GM12891 (cell line): ENCODE measurements at regions not wholly inside any gene's neighbourhood (a gene's known extent, or its start where the extent isn't known, plus 50 kb on each side); places are given as distances from the start of the nearest gene placed in this dataset.

Source experiments
- DNase-seq: peaks from one replicate; pipeline ENCODE4 v3.0.0; 2011; ENCODE audit warnings: low spot score; ENCODE audit not compliant: insufficient read length
- FAIRE-seq: peaks from 2 replicates; lab custom pipeline; 2011; peaks lifted over from hg19 to GRCh38; lab: Jason Lieb, UNC
- PAX5 ChIP-seq: IDR thresholded peaks from 2 replicates; pipeline ENCODE4 v1.6.1; 2011; ENCODE audit warnings: low read length, moderate library complexity, mild to moderate bottlenecking; ENCODE audit not compliant: insufficient read depth, severe bottlenecking
- POLR2A ChIP-seq: IDR thresholded peaks from 2 replicates; pipeline ENCODE4 v1.6.1; 2011; ENCODE audit warnings: low read depth, low read length, control low read depth
- POLR2AphosphoS5 ChIP-seq: IDR thresholded peaks from 2 replicates; pipeline ENCODE4 v1.6.1; 2011; ENCODE audit warnings: low read depth, low read length, control low read depth
- POU2F2 ChIP-seq: IDR thresholded peaks from 2 replicates; pipeline ENCODE4 v1.6.1; 2011; ENCODE audit warnings: low read depth, mild to moderate bottlenecking, control low read depth, low read length, moderate library complexity
- SPI1 ChIP-seq: IDR thresholded peaks from 2 replicates; pipeline ENCODE4 v1.6.1; 2011; ENCODE audit warnings: low read depth, low read length, control low read depth
- TAF1 ChIP-seq: IDR thresholded peaks from 2 replicates; pipeline ENCODE4 v1.6.1; 2011; ENCODE audit warnings: low read depth, low read length, control low read depth

DNA sequence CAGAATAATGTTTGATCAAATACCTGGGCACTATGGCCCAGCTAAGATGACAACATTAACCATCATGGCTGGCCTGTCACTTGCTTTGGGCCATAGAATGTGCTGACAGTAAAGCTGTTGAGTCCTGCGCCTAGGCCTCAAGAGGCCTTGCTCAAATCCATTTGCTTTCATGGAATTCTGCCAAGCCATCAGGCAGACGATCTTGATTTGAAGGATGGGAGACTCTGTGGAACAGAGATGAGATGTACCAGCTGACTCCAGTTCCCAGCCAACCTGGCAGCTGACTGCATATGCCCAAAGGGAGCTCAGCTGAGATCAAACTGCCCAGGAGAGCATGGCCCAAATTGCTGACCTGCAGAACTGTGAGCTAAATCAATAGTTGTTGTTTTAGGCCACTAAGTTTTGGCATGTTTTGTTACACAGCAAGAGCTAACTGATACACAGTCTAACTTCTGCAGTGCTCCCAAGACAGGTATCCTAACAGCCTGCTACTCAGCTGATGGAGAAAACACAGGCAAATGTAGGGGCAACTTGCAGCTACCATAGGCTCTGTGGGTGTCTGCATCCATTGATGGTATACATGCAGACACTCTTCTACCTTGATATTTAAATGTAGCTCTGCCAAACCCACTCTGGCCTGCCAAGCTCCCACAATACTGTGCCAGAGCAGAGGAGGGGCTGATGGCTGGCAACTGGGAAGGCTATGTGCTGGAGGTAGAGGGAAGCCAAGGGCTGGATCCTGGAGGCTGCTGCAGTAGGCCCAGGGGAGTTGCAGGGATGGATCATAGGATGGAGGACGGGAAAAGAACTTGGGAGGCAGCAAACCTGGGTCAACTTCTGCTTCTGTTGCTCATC lies 55.2 kb upstream of the RNF24 start:
- FAIRE-seq: no peak
- no peak for DNase-seq
- no peak for TF ChIP-seq POLR2AphosphoS5

DNA sequence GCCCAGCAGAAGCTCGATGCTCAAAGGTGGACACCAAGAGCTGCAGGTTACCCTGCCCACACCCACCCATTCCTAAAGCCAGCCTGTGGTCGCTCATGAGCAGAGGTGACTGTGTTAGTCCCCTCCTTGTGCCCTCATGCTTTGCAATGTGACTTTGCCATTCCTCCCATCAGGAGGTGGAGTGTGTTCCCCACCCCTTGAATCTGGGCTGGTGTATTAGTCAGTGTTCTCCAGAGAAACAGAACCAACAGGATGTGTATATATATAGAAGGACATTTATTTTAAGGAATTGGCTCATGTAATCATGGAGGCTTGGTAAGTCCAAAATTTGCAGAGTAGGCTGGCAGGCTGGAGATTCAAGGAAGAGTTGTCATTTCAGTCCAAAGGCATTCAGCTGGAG lies 54.4 kb upstream of the RNF24 start:
- DNase-seq: no peak
- TF ChIP-seq PAX5 (no peak), POLR2A (no peak), SPI1 (no peak), POLR2AphosphoS5 (no peak), POU2F2 (no peak), TAF1 (no peak)
- no peak for FAIRE-seq

DNA sequence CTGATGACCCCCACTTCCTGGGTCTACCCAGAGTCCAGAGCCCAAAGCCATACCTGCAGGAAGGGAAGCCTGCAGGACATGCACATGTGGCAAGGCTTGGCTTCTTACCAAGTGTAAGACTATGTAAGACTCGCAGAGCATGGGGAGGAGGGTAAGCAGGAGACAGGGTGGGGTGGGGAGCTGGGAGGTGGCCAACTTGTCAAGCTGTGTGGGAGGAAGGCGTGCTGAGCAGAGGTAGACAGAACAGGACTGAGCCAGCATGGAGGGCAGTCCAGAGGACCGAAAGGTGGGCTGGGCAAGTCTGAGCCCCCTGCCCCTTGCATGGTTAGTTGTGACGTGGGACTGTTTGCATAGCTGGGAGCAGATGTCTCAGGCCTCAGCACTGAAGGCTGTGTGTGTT lies 53.4 kb upstream of the RNF24 start:
- DNase-seq: no peak
- TF ChIP-seq PAX5: no peak
- FAIRE-seq: no peak

DNA sequence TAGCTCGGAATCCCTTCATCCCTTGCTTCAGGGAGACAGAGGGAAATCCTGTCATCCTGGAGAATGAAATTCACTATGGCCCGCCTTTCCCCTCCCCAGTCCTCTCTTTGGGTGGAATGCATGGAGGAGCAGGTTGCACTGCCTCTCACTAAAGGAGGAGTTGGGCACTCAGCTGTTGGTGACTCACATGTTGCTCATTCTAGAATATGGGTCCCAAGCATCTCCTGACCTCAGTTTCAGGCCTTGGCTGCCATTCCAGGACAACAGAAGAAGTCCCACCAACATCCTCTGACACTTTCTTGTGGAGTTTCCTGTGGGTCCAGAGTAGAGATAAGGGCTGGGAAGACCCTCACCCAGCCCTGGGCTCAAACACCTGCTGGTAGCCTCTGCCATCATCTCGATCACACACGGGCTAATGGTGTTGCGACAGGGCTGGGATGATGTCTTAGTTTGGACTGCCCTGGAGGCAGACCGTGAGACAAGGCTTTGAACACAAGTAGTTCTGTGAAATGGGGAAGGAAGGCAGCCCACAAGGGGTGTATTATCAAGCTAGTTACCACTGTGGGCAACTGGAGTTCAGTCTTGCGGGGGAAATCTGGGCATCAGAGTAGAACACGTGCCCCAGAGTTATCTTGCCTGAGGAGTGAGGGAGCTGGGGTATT lies 52.4 kb upstream of the RNF24 start:
- TF ChIP-seq POLR2A (no peak), SPI1 (no peak), POU2F2 (no peak), POLR2AphosphoS5 (no peak), PAX5 (no peak), TAF1 (no peak)
- FAIRE-seq (no peak), DNase-seq (no peak)

DNA sequence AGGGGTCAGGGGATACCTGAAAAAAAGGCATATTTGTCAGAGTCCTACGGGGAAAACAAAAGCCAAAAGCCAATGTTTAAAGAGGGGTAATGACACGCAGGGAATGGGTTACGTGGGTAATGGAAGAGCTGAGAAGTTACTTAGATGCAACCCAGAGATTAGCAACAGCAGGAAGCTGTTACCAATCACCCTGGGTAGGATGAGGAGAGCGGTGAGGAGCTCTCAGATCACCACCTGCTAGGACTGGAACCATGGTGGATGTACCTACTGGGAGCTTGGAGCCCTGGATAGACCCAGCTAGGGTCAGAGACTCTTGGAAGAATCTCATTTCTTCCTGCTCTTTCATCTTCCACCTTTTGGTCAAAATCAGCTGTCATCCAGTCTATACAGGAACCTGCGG lies 51.2 kb upstream of the RNF24 start:
- DNase-seq: no peak
- no peak for FAIRE-seq
- TF ChIP-seq SPI1 (no peak), POLR2A (no peak), TAF1 (no peak), PAX5 (no peak), POLR2AphosphoS5 (no peak), POU2F2 (no peak)

DNA sequence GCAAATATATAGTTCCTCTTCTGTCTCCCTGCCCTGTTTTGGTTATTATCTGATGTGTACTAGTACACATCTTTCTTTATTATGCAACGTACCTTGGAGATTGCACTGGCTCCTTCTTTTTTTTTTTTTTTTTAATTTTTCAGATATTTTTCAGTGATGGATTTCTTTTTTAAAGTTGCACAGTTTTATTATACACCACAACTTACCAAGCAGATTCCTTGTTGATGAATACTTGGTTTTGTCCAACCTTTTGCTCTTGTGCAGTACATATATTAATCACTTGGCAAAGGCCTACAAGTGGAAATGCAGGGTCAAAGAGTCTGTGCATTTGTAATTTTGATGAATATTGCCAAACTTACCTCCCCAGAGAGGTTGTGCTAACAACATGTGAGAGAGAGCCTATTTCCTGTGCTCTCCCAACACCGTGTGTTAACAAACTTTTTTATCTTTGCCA lies 50.1 kb upstream of the RNF24 start:
- DNase-seq: no peak

More for the DNA sequence above, 50.1 kb upstream of the RNF24 start:
- FAIRE-seq: no peak
- TF ChIP-seq TAF1 (no peak), SPI1 (no peak), POLR2A (no peak), PAX5 (no peak), POLR2AphosphoS5 (no peak), POU2F2 (no peak)
